NCI-H1436 treated with DMSO at 0.1 percent for 48 hours (cell line): ENCODE measurements at regions not wholly inside any gene's neighbourhood (a gene's known extent, or its start where the extent isn't known, plus 50 kb on each side); places are given as distances from the start of the nearest gene placed in this dataset.
"Not testable (repeated sequence)": the region's sequence is repeated elsewhere in the genome, so short reads cannot be mapped to it uniquely, and the experiment has no call there.

Experiments used
- DNase-seq: peaks from one replicate; lab custom pipeline; 2025; lab: John Stamatoyannopoulos, UW

GRCh38 chr16:72455743-72456659 lies 284.0 kb upstream of the PMFBP1 start:
- no peak for DNase-seq

- DNase-seq, result not testable (repeated sequence)
Measured at GRCh38 chr16:72453856-72454255, 281.9 kb upstream of the PMFBP1 start.

- DNase-seq, result no peak
Measured at GRCh38 chr16:72444696-72445095, 272.7 kb upstream of the PMFBP1 start.

- DNase-seq, result no peak
Measured at GRCh38 chr16:72443809-72444208, 271.9 kb upstream of the PMFBP1 start.

GRCh38 chr16:72442385-72443158 lies 270.6 kb upstream of the PMFBP1 start:
- DNase-seq, result no peak

- DNase-seq, result no peak
Measured at GRCh38 chr16:72437891-72438290, 265.9 kb upstream of the PMFBP1 start.

GRCh38 chr16:72434159-72434558 lies 262.2 kb upstream of the PMFBP1 start:
- no peak for DNase-seq

- no peak for DNase-seq
Measured at GRCh38 chr16:72430121-72430520, 258.2 kb upstream of the PMFBP1 start.

GRCh38 chr16:72429671-72430081 lies 257.7 kb upstream of the PMFBP1 start:
- no peak for DNase-seq

- DNase-seq, result no peak
Measured at GRCh38 chr16:72428681-72429376, 256.9 kb upstream of the PMFBP1 start.

GRCh38 chr16:72427783-72428331 lies 255.9 kb upstream of the PMFBP1 start:
- no peak for DNase-seq

GRCh38 chr16:72427051-72427782 lies 255.3 kb upstream of the PMFBP1 start:
- DNase-seq, result no peak

- no peak for DNase-seq
Measured at GRCh38 chr16:72426386-72426785, 254.4 kb upstream of the PMFBP1 start.

- DNase-seq, result no peak
Measured at GRCh38 chr16:72425571-72426341, 253.8 kb upstream of the PMFBP1 start.

- no peak for DNase-seq
Measured at GRCh38 chr16:72424757-72425156, 252.8 kb upstream of the PMFBP1 start.

- DNase-seq, result no peak
Measured at GRCh38 chr16:72422308-72422897, 250.4 kb upstream of the PMFBP1 start.

GRCh38 chr16:72419638-72420037 lies 247.7 kb upstream of the PMFBP1 start:
- DNase-seq, result no peak

- DNase-seq, result no peak
Measured at GRCh38 chr16:72415379-72415778, 243.4 kb upstream of the PMFBP1 start.

GRCh38 chr16:72410492-72410891 lies 238.5 kb upstream of the PMFBP1 start:
- DNase-seq, result no peak

GRCh38 chr16:72409423-72409822 lies 237.5 kb upstream of the PMFBP1 start:
- DNase-seq, result no peak
